GM23248 (cell line): ENCODE measurements at regions not wholly inside any gene's neighbourhood (a gene's known extent, or its start where the extent isn't known, plus 50 kb on each side); places are given as distances from the start of the nearest gene placed in this dataset.

ENCODE experiments used
- EZH2 ChIP-seq: fragments of 200-600 bp; sonication (generic); IDR thresholded peaks from 2 replicates; pipeline ENCODE4 v1.6.1; 2018; ENCODE audit warnings: antibody characterized with exemption, mild to moderate bottlenecking; ENCODE audit not compliant: insufficient read depth, poor library complexity, severe bottlenecking
- EZH2phosphoT487 ChIP-seq: fragments of 200-600 bp; sonication (generic); IDR thresholded peaks from 2 replicates; pipeline ENCODE4 v1.6.1; 2018; ENCODE audit warnings: antibody characterized with exemption, moderate library complexity, mild to moderate bottlenecking, low read depth; ENCODE audit not compliant: insufficient read depth

- TF ChIP-seq EZH2phosphoT487 (no peak), EZH2 (no peak)
These were observed 363.3 kb upstream of the CDH5 start for GRCh38 chr16:66003201-66003600.
